T-helper 17 cell (primary cell): ENCODE measurements at regions not wholly inside any gene's neighbourhood (a gene's known extent, or its start where the extent isn't known, plus 50 kb on each side); places are given as distances from the start of the nearest gene placed in this dataset.
"Not testable (repeated sequence)": the region's sequence is repeated elsewhere in the genome, so short reads cannot be mapped to it uniquely, and the experiment has no call there.

ENCODE experiments used
- ATAC-seq: fragments of 150-1000 bp; cut with Tn5 transposase; 2 replicates; pipeline ENCODE4 v1.10.0; 2021; ENCODE audit warnings: mild to moderate bottlenecking, moderate library complexity
- DNase-seq, 3 donors: peaks; one replicate each; pipeline versions ENCODE4 v3.0.0 to v3.0.0-alpha.2; 2020 to 2021
- H3K9me3 ChIP-seq: one replicate; pipeline ENCODE4 v1.7.0; 2013; ENCODE audit warnings: low read length, mild to moderate bottlenecking; ENCODE audit not compliant: control insufficient read depth, poor library complexity, severe bottlenecking
- H3K27ac Mint-ChIP-seq: one replicate; pipeline ENCODE4 v1.8.0; 2022; ENCODE audit warnings: mild to moderate bottlenecking, moderate library complexity, mixed read lengths
- H3K27me3 Mint-ChIP-seq: one replicate; pipeline ENCODE4 v1.8.0; 2022; ENCODE audit warnings: mixed read lengths
- H3K36me3 Mint-ChIP-seq: one replicate; pipeline ENCODE4 v1.8.0; 2022; ENCODE audit warnings: low read depth, mixed read lengths
- H3K4me1 Mint-ChIP-seq: one replicate; pipeline ENCODE4 v1.8.0; 2022; ENCODE audit warnings: mild to moderate bottlenecking, mixed read lengths
- H3K4me3 Mint-ChIP-seq: one replicate; pipeline ENCODE4 v1.8.0; 2022; ENCODE audit warnings: mild to moderate bottlenecking, moderate library complexity, mixed read lengths

DNA sequence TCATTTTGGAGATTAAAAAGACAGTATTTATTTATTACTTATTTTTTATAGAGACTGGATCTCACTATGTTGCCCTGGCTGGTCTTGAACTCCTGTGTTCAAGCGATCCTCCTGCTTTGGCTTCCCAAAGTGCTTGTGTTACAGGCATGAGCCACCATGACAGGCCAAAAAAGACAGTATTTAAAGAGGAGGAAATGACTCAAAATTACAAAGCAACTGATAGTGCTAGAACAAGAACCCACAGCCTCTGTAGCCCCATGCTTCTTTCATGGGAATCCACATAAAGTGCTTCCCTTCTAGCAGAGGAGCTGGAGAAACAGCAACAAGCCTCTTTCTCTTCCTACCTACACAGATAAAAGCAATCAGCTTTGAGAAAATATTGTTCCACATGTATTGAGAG, 230.7 kb upstream of the PODXL start:
- DNase-seq (no peak), ATAC-seq (no peak)
- no peak overlapping the region for H3K27ac Mint-ChIP-seq
- no peaks in the 10 kb centered on the region for H3K9me3 ChIP-seq
- H3K4me3 Mint-ChIP-seq = no peak overlapping the region
- no peaks in the 10 kb centered on the region for H3K36me3 Mint-ChIP-seq
- peaks cover 15% of the 10 kb centered on the region for H3K27me3 Mint-ChIP-seq
- no peaks in the 10 kb centered on the region for H3K4me1 Mint-ChIP-seq

DNA sequence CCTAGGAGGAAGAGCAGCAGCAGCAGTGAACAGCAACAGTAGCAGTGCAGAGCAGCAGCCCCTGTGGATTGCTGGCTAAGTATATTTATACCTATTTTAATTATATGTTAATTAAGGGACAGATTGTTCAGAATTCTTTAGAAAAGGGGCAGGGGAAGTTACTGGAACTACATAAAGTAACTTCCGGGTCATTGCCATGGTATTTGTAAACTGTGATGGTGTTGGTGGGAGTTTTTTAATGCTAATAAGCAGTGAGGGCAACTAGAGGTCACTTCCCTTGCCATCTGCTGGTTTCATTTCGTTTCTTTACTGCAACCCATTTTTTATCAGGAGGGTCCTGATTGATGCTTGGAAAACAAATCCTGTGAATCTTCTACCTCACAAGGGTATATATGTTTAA, 229.8 kb upstream of the PODXL start:
- Mint-ChIP-seq H3K4me1 (no peaks in the 10 kb centered on the region), H3K36me3 (no peaks in the 10 kb centered on the region), H3K27ac (no peak overlapping the region), H3K27me3 (peaks cover 15% of the 10 kb centered on the region), H3K4me3 (no peak overlapping the region)
- ATAC-seq (no peak), DNase-seq (no peak)
- H3K9me3 ChIP-seq = no peaks in the 10 kb centered on the region

DNA sequence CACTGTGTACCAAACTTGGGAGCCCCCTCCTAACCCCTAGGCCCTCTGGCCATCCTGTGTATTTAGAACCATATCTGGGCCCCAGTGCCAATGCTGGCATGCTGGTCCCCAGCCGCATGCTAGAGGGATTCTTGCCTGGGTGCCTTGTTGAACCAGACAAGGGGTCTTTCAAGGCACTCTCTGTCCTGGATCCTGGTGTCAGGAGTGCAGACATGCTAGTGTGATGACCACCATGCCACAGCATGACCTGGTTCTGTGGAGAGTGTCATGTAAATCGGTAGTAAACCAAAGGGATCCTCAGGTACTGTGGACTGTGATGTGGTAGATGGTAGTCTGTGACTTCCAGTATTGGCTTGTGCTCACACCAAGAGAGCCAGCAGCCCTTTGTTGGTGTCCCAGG, 222.2 kb upstream of the PODXL start:
- no peak for DNase-seq
- H3K4me3 Mint-ChIP-seq = no peak overlapping the region
- no peak for ATAC-seq
- no peaks in the 10 kb centered on the region for H3K4me1 Mint-ChIP-seq
- H3K9me3 ChIP-seq = no peaks in the 10 kb centered on the region
- peaks cover 10% of the 10 kb centered on the region for H3K27me3 Mint-ChIP-seq
- no peaks in the 10 kb centered on the region for H3K36me3 Mint-ChIP-seq
- no peak overlapping the region for H3K27ac Mint-ChIP-seq

DNA sequence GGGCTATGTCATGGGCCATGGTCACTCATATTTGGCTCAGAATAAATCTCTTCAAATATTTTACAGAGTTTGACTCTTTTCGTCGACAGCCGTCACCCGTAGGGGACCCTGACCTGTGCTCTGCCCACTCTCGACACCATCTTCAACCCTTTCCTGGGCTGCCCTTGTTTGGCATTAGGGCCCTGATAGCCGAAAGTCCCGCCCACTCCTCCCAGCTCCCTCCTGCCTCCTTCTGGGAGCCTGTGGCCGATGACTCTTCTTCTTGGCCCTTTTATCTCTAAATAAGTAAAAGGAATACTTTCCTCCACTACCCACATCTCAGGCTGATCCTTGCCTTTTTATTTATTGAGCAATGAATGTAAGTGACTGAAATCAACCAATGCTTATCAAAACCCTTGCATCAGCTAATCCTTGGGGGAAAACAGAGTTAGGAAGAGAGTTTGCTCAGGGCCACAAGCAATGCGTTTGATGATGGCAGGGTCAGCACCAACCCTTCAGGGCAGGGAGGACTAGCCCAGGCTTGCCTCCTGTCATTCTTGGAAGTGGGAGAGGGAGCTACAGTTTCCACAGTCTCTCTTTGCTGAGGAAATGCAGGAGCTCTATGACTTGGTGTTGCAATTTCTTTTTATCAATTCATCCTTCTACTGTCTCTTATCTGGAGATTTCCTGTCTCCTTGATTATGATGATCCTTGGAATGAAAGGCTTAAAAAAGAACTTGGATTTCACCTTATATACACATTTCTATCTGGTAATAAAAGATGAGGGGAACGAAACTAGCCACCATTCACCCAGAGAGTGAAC, 218.2 kb upstream of the PODXL start:
- no peaks in the 10 kb centered on the region for H3K9me3 ChIP-seq
- Mint-ChIP-seq H3K4me3 (no peak overlapping the region), H3K36me3 (peaks cover 3% of the 10 kb centered on the region), H3K27ac (no peak overlapping the region), H3K27me3 (peaks cover 5% of the 10 kb centered on the region), H3K4me1 (no peaks in the 10 kb centered on the region)
- ATAC-seq (no peak), DNase-seq (no peak)

DNA sequence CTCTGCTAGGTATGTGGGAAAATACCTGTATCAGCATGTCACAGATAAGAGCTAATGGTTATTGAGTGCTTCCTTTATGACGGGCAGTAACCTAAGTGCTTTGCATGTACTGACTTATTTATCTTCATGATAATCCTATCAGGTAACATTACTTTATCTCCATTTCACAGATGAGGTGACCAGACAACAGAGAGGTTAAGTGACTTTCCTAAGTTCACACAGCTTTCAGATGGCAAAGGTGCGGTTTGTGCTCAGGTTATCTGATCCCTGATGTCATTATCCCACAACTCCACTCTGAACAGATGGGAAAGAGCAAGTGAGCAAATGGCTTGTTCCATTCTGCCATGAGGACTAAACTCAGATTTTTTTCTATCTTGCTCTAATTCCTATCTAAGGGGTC, 217.0 kb upstream of the PODXL start:
- Mint-ChIP-seq H3K4me3 (no peak overlapping the region), H3K36me3 (peaks cover 3% of the 10 kb centered on the region), H3K4me1 (no peaks in the 10 kb centered on the region), H3K27me3 (peaks cover 9% of the 10 kb centered on the region), H3K27ac (no peak overlapping the region)
- H3K9me3 ChIP-seq = no peaks in the 10 kb centered on the region
- ATAC-seq (no peak), DNase-seq (no peak)

DNA sequence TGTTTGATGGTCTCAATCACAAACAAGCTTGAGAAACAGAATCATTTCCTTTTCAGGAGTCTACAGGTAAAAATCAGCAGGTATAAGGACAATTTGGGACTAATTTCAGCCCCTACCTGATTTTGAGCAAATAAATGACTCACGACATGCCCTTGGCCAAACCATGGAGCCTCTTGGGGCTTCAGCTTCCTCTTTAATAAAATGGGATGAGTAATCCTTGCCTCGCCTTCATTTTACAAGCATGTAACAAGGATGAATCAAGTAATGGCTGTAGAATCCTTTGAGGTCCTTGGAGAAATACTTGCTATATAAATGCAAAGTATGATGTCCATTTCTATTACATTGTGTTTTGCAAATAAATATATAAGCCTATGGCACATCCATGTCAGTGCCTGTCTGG, 212.8 kb upstream of the PODXL start:
- Mint-ChIP-seq H3K4me3 (no peak overlapping the region), H3K36me3 (peaks cover 3% of the 10 kb centered on the region), H3K27ac (no peak overlapping the region), H3K27me3 (peaks cover 13% of the 10 kb centered on the region), H3K4me1 (no peaks in the 10 kb centered on the region)
- ATAC-seq = no peak
- H3K9me3 ChIP-seq = no peaks in the 10 kb centered on the region
- no peak for DNase-seq

DNA sequence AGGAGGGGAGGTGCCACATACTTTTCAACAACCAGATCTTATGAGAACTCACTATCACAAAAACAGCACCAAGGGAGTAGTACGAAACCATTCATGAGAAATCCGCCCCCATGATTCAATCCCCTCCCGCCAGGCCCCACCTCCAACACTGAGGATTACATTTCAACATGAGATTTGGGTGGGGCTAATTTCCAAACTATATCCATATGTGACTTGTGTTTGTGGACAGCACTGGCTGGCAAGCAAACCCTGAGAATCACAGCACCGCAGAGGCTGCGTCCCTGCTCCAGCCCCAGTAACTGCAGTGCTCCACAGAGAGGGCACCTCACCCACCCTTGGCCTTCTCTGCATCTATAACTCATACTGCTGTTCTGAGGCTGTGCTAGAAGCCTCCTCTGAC, 211.2 kb upstream of the PODXL start:
- H3K27ac Mint-ChIP-seq = no peak overlapping the region
- ATAC-seq (no peak), DNase-seq (no peak)
- H3K4me1 Mint-ChIP-seq = no peaks in the 10 kb centered on the region
- H3K36me3 Mint-ChIP-seq = peaks cover 3% of the 10 kb centered on the region
- H3K4me3 Mint-ChIP-seq = no peak overlapping the region
- H3K9me3 ChIP-seq = no peaks in the 10 kb centered on the region
- peaks cover 18% of the 10 kb centered on the region for H3K27me3 Mint-ChIP-seq

DNA sequence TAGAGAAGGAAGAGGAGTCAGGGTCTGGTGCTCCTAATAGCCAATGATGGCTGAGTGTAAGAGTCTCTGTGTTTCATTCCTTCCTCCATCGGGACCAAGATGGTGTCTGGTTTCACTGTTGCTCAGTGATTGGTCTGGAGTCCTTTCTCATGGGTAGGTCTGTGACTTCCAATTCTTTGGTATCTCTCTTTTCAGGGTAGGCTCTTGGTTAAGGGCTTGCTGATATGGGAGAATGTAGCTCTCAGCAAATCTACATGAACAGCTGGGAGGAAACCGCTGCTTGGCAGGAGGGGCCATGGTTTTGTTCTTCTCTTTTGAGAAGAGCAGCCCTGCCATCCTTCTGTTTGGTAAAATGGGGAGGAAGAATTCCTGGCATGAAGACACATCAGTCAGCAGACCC, 209.1 kb upstream of the PODXL start:
- DNase-seq (no peak), ATAC-seq (no peak)
- H3K4me3 Mint-ChIP-seq = no peak overlapping the region
- H3K4me1 Mint-ChIP-seq = no peaks in the 10 kb centered on the region
- H3K27ac Mint-ChIP-seq = no peak overlapping the region
- no peaks in the 10 kb centered on the region for H3K36me3 Mint-ChIP-seq
- H3K9me3 ChIP-seq = no peaks in the 10 kb centered on the region
- peaks cover 35% of the 10 kb centered on the region for H3K27me3 Mint-ChIP-seq

DNA sequence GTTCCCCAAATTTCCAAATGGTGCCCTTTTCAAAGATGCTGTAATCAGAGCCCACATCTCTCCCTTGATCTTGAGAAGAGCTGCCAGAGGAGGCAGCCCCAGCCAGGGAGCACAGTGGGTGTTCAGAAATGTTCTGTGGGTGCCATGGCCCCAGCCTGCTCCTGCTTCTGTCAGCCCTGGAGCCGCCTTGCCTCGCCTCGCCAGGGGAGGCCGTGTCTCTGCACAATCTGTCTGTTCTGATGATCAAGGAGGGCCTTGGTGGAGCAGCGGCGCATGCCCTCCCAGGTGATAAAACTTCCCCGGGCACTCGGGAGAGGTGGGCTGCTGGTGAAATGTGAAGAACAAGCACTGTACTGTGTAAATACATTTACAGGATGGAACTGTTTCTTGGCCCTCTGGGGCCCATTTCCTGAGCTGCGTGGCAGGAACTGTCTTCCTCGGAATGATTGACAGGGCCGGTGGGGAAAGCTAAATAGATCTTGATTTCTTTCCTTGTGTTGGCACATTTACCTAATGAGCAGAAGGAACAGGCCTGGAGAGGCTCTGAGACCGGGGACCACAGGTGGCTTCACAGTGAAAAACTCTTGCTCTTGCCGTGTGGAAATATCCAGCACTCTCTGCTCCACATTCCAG, 207.8 kb upstream of the PODXL start:
- no peak for ATAC-seq
- DNase-seq = no peak
- Mint-ChIP-seq H3K36me3 (no peaks in the 10 kb centered on the region), H3K27ac (no peak overlapping the region), H3K4me1 (no peaks in the 10 kb centered on the region), H3K4me3 (peak overlapping the region; percentile 52), H3K27me3 (peaks cover 47% of the 10 kb centered on the region)
- H3K9me3 ChIP-seq = no peaks in the 10 kb centered on the region

DNA sequence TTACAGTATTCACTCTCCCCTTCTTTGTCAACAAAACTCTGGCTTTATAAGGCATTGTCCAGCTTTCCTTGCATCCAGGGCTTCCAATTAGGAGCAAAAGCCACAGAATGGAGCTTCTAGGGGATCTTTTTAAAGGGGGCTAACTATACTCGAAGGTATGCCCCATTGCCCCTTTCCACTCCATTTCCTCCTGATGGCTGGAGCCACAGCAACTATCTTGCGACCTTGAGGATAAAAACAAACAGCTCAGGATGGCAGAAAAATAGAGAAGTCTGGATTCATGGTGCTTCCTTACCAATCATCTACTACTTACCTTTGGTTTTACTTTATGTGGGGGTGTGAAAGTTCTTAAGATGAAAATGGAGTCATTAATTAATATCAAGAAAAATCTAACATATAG, 206.3 kb upstream of the PODXL start:
- Mint-ChIP-seq H3K4me1 (no peaks in the 10 kb centered on the region), H3K27ac (no peak overlapping the region), H3K36me3 (no peaks in the 10 kb centered on the region), H3K27me3 (peaks cover 53% of the 10 kb centered on the region), H3K4me3 (no peak overlapping the region)
- DNase-seq = no peak
- no peak for ATAC-seq
- no peaks in the 10 kb centered on the region for H3K9me3 ChIP-seq

DNA sequence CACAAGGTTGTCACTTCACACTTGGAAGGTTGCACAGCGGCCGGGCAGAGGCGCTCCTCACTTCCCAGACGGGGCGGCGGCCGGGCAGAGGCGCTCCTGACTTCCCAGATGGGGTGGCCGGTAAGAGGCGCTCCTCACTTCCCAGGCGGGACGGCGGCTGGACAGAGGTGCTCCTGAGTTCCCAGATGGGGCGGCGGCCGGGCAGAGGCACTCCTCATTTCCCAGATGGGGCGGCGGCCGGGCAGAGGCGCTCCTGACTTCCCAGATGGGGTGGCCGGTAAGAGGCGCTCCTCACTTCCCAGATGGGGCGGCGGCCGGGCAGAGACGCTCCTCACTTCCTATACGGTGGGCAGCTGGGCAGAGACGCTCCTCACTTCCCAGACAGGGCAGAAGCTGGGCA, 199.4 kb upstream of the PODXL start:
- not testable (repeated sequence) for DNase-seq, H3K4me1 Mint-ChIP-seq, ATAC-seq, H3K9me3 ChIP-seq, H3K4me3 Mint-ChIP-seq, H3K27ac Mint-ChIP-seq, H3K36me3 Mint-ChIP-seq
- H3K27me3 Mint-ChIP-seq = peaks cover 42% of the 10 kb centered on the region

DNA sequence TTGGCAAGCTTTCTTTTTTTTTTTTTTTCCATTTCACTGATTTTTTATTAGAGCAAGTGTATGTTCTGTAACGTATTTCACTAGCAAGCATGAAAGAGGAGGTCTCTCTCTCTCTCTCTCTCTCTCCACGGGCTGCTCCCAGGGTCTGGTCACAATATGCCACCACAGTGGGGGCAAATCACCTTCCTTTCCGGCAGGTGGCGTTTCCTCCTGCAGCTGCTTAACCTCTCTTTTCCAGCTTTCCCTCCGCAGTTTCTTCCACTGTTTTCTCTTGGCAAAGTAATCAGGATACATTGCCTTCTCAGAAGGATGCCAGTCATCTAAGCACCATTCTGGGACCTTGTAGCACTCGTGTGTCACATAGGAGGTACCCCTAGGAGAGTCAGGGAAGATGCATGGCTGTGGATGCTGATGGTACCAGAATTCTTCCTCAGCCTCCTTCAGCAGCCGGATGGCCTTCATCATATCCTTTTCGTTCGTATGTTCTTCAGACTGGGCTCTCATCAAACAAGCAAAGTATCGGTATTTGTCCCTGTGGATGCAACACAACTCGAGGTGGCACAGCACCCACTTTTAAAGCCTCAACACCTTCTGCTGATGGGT, 197.3 kb upstream of the PODXL start:
- DNase-seq (no peak), ATAC-seq (no peak)
- Mint-ChIP-seq H3K27ac (no peak overlapping the region), H3K4me1 (peaks cover 3% of the 10 kb centered on the region), H3K36me3 (no peaks in the 10 kb centered on the region), H3K4me3 (no peak overlapping the region), H3K27me3 (peaks cover 24% of the 10 kb centered on the region)
- no peaks in the 10 kb centered on the region for H3K9me3 ChIP-seq

DNA sequence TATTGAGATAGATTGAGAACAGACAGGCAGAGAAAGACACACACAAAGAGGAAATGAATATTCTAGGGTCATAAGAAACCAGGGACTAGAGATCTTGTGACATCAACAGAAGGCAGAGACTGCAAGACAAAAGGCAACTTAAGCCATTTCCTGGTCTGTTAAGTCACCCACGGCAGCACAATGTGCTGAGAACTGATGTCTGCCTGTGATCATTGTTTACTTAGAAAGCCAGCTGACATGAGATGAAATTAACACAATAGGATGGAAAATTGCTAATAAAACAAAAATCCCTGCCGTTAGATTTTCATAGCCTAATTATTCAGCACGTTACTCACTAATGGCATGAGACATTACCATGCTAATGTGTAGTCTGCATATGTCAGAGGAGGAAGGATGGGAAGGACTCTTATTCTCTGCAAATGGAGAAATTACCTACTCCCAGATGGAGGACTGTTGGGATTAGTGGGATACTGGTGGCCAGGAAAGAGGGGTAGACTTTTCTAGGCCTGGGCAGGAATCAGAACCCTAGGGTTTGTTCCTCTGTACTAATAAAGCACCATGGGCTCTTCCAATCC, 191.3 kb upstream of the PODXL start:
- Mint-ChIP-seq H3K27me3 (peaks cover 9% of the 10 kb centered on the region), H3K36me3 (no peaks in the 10 kb centered on the region), H3K4me1 (no peaks in the 10 kb centered on the region)

More for the DNA sequence above, 191.3 kb upstream of the PODXL start:
- Mint-ChIP-seq H3K27ac (no peak overlapping the region), H3K4me3 (no peak overlapping the region)
- DNase-seq (no peak), ATAC-seq (no peak)
- H3K9me3 ChIP-seq = no peaks in the 10 kb centered on the region
